GM18868 (cell line): ENCODE measurements at regions not wholly inside any gene's neighbourhood (a gene's known extent, or its start where the extent isn't known, plus 50 kb on each side); places are given as distances from the start of the nearest gene placed in this dataset.
"Not testable (repeated sequence)": the region's sequence is repeated elsewhere in the genome, so short reads cannot be mapped to it uniquely, and the experiment has no call there.

Experiments used
- ATAC-seq: cut with Tn5 transposase; IDR thresholded peaks from one replicate; pipeline ENCODE4 v1.9.1; 2021; ENCODE audit warnings: mild to moderate bottlenecking, moderate library complexity; ENCODE audit not compliant: unreplicated experiment

DNA sequence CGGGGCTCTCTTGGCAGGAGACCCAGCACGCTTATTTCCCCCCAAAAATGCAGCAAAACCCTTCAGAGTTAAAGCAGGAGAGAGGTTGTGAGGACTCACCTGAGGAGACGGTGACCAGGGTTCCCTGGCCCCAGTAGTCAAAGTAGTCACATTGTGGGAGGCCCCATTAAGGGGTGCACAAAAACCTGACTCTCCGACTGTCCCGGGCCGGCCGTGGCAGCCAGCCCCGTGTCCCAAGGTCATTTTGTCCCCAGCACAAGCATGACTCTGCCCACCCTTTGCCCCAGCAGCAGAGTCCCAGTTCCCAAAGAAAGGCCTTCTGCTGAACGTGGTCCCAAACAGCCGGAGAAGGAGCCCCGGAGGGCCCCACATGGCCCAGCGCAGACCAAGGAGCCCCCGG lies 337.7 kb downstream of the TMEM121 start:
- no peak for ATAC-seq

DNA sequence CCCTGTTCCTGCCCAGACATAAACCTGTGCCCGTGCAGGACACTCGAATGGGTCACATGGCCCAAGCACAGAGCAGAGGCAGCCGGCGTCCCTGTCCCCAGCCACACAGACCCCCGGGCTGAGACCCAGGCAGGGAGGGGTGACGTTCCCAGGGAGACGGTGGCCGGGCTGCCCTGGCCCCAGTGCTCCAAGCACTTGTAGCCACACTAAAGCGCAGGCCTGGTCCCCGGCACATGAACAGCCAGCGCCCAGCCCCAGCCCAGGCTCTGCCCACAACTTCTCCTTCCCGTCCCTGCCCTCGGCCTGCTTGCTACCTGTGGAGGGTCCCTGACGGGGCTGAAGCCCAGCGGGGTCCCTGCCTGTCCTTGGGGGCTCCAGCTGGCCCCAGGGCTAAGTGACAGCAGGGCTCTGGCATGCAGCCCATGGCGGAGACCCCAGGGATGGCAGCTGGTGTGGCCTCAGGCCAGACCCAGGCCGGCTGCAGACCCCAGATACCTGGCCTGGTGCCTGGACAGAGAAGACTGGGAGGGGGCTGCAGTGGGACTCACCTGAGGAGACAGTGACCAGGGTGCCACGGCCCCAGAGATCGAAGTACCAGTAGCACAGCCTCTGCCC lies 338.4 kb downstream of the TMEM121 start:
- ATAC-seq = no peak

DNA sequence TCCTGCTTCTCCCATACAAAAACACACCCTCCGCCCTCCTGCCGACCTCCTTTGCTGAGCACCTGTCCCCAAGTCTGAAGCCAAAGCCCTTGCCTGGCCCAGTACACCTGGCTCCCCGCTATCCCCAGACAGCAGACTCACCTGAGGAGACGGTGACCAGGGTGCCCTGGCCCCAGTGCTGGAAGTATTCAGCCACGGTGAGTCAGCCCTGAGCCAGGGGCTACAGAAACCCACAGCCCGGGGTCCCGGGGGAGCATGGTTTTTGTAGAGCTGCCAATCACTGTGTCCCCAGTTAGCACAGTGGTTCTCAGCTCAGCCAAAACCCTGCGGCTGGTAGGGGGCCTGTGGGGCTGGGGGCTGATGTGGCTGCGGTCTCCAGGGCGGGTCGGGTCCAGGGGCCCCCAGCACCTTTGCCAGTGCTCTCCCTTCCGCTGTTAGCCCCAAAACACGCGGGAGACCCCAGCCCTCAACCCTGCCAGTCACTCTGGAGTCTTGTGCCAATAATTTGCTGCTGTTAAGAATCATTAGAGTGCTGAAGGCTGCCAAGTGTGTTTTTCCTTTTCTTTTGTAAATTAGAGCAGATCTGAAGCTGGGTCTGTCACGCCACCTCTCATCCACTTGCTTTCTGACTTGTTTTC lies 339.0 kb downstream of the TMEM121 start:
- ATAC-seq = no peak

DNA sequence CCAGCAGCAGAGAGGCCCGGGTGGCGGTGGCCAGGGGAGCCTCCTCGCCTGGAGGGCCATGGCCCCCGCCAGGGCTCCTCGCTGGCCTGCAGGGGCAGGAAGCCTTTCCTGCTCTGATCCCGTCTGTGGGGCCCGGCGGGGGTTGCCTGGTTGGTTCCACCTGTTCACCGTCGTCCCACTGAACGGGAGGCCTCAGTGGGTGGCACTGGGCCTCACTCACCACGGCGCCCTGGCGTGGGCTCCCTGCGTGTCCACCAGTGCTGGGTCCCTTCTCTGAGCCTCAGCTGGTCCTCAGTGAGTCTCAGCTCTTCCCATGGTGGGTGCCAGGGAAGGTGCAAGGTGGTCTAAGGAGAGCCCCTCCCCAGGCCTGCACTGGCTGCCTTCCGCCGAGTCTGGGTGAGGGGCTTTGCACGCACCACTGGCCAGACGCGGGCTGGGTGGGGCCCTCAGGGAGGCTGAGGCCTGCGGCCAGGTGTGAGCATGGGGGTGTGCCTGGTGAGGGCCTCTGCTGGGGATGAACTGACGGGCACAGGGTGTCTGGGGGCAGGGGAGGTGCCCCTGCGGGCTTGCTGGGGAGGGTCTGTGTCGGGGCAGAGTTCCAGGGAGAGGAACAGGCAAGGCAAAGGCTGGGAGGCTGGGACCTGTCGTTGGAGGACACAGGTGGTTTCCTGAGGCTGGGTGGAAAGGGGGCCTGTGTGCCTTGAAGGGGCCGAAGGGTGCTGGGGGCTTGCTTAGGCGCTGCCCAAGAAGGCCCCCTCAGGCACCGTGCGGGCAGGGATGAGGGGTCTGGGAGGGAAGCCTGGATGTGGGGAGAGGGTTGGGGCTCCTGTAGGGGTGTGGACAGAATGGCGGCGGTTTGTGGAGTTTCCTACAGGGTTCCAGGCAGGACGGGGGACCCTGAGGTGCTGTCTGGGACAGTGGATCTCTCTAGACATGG lies 339.8 kb downstream of the TMEM121 start:
- ATAC-seq = no peak

DNA sequence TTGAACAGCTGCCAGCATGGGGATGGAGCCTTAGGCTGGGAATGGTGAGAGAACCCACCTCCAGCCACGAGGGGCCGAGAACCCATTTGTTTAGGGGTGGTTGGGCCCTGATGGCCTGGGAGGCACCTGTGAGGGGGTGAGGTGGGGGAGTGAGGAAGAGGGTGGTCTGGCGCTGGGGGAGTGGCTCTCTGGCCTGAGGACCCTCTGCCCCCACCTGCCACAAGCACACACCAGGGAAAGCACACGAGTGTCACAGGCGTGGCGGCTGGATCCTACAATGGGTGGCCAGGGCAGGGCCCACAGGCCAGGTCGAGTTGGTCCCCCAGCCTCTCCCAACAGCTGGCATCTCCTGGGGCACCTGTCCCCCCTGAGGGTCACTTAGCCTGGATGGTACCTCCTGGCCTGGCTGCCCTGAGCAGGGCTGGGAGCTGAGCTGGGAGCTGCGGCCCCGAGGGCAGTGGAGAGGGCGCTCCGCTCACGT lies 340.5 kb downstream of the TMEM121 start:
- ATAC-seq = no peak

DNA sequence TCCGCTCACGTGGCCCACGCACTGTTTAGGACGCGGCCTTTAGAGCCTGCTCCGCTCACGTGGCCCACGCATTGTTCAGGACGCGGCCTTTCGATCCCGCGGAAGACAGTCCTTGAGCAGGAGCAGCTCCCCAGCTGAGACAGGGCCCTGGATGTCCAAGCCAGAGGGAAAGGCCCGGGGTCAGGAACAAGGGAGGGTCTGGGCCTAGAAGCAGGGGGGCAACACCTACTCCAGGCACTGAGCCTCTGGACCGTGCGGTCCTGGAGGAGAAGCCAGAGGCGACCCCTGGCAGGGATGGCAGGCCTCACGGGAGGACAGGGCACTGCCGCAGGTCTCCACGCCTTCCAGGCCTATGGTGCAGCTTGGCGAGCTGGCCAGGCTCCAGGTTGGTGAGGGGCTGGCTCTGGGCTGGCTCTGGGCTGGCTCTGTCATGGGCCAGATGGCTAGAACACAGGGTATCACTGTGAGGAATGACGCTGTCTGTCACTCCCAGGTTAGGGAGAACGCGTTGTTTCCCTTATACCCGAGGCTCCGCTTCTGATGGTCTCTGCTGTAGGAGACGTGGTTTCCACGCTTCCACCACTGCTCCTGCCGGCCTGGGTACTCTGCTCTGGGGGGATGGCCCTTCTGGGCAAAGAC lies 341.7 kb downstream of the TMEM121 start:
- no peak for ATAC-seq

DNA sequence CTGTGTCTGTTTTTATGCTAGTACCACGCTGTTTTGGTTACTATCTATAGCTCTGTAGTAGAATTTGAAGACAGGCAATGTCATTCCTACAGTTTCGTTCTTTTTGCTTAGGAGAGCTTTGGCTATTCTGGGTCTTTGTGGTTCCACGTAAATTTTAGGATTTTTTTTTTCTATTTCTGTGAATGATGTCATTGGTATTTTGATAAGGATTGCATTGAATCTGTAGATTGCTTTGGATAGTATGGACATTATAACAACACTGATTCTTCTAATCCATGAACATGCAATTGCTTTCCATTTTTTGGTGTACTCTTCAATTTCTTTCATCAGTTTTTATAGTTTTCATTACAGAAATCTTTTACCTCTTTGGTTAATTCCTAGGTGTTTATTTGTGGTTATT lies 345.2 kb downstream of the TMEM121 start:
- ATAC-seq = no peak

DNA sequence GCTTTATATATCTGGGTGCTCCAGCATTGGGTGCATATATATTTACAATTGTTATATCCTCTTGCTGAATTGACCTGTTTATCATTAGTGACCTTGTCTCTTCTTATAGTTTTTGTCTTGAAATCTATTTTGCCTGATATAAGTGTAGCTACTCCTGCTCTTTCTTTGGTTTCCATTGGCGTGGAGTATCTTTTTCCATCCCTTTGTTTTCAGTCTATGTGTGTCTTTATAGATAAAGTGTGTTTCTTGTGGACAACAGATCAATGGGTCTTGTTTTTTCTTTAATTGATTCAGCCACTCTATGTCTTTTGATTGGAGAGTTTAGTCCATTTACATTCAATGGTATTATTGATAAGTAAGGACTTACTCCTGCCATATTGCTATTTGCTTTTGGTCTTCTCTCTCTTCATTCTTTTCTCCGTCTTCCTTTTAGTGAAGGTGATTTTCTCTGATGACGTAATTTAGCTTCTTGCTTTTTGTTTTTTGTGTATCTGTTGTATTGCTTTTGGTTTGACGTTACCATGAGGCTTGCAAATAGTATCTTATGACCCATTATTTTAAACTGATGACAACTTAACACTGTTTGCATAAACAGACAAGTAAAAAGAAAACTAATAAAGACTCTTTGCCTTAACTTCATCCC lies 347.6 kb downstream of the TMEM121 start:
- no peak for ATAC-seq

DNA sequence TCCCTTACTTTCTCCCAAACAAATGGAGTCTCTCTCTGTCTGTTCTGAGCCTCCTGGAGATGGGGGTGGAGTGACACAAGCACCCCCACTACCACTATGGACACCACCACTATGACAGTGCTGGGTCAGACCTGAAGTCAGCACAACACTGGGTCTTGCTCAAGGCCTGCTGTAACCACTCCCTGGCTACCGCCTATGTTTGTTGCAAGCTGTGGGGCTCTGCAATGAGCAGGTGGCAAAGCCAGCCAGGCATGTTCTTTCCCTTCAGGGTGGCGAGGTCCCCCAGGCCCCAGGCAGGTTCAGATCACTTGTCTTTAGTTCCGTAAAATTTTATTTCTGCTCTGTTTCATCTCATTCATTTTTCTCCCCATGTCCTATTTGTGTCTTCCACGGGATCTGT lies 349.8 kb downstream of the TMEM121 start:
- ATAC-seq = no peak

DNA sequence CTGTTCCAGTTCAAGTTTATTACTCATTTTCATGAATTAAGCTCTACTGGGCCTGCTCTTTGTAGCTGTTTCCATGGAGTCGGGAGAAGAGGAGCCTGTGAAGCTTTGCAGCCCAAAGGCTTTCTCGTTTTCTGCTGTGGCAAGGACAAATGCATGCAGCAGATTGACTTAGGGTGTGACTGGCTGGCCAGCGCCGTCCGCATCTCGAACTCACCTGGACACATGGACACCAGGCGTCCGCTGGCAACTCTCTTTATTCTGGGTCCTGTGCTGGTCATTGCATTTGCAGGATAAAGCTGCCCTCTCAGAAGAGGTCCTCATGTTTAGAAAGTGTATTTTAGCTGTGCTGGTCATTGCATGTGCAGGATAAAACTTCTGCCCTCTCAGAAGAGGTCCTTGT lies 350.4 kb downstream of the TMEM121 start:
- no peak for ATAC-seq

DNA sequence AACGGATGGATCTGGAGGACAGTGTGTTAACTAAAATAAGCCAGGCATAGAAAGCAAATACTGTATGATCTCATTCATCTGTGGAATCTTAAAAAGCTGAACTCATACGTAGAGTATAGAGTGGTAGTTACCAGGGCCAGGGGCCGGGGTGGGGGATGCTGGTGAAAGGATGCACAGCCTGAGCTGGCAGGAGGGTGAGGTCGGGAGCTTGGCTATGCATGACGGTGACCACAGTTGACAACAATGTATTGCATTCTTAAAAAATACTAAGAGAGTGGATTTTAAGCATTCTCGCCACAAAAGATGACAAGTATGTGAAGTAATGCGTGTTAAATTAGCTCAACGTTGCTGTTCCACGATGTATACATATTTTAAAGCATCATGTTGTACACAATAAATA lies 351.3 kb downstream of the TMEM121 start:
- ATAC-seq = no peak

DNA sequence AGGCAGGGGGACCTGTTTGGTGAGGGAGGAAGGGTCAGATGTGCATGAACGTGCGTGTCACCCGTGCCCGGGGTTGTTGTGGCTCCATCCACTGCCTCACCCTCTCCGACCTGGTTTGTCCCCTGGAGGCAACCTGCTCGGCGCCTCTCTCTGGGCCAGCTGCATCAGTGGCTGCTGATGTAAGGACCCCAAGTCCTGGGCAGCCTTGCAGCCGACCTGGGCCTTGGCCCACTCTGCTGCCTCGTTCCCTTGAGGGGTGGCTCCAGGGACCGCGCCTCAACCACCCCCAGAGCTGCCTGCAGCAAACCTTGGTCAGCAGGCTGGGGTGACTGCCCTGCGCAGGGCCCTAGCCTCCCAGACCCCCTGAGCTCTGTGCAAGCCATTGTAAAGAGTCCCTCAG lies 351.7 kb downstream of the TMEM121 start:
- no peak for ATAC-seq

DNA sequence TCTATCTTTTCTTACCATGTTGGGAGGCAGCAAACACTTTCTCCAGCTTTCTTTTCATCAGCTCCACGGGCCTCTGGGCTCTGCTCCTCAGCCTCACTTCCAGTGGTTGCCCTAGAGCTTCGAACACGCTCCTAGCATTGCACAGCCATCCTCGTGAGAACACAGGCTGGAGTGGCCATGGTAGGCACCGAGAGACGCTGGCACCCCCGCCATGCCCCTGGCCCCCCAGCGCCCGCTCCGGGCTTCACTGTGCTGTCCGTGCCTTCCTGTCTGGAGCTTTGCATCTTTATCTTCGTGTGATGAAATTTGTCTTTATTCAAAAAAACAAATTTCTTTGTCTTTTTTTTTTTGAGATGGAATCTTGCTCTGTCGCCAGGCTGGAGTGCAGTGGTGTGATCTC lies 352.2 kb downstream of the TMEM121 start:
- ATAC-seq = no peak

DNA sequence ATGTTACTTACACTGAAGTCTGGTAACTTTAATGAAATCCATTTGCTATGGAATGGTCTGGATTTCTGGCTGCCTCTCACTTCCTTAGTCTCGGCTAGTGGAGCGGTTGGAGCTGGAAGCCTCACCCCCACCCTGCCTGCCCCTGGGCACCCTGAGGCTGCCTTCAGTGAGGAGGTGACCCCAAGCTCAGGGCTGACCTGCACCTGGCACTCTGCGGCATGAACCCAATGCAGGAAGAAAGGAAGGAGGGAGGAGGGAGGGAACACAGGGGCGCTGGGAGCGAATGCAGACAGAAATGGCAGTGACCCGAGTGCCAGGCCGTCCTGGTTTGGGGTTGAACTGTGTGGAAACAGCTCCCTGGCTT lies 353.1 kb downstream of the TMEM121 start:
- no peak for ATAC-seq

DNA sequence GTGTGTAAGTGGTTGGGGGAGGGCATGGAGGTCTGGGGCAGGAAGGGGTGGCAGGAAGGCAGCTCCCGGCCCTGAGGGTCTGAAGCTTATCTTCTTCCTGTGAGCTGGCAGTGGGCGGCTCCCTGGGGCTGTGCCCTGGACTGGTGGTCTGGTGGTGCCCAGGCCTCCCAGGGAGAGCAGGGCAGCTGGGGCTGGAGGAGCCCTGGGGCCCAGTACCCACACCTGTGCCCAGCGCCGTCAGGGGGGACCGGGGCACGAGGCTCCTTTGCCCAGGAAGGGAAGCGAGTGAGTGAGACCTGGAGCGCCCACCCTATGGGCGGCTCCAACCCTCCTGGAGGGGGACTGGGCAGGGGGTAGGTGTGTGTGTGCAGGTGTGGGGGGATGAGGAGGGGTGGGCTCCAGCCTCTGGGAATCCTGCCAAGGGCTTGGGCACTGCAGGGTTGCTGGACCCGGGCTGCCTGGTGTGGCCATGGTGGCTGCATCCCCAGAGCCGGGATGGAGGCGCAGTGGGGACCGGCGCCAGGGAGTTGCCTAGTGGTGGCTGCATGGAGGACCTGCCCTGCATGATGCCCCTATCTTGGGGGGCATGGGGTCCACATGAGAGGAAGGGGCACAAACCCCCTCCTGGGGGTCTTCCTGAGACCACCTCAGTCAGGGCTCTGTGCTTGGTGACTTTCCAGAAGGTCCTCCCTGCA lies 353.6 kb downstream of the TMEM121 start:
- ATAC-seq = no peak

DNA sequence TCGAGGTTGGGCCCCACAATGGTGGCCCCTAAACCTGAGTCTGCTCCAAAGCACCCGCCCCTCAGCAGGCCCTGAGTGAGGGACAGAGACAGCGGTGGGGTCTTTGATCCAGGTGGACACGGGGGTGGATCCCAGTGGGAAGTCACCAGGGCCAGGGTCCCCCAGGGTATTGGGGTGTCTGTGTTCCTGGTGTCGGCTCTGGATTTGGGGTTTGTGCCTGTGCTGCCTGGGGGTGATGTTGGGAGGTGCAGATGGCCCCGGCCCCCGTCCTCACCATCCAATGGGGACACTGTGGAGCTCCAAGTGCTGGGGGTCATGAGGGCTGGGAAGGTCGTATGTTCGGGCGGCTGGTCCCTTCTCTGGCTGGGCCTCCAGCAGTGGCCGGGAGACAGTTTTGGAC lies 354.2 kb downstream of the TMEM121 start:
- ATAC-seq = no peak

DNA sequence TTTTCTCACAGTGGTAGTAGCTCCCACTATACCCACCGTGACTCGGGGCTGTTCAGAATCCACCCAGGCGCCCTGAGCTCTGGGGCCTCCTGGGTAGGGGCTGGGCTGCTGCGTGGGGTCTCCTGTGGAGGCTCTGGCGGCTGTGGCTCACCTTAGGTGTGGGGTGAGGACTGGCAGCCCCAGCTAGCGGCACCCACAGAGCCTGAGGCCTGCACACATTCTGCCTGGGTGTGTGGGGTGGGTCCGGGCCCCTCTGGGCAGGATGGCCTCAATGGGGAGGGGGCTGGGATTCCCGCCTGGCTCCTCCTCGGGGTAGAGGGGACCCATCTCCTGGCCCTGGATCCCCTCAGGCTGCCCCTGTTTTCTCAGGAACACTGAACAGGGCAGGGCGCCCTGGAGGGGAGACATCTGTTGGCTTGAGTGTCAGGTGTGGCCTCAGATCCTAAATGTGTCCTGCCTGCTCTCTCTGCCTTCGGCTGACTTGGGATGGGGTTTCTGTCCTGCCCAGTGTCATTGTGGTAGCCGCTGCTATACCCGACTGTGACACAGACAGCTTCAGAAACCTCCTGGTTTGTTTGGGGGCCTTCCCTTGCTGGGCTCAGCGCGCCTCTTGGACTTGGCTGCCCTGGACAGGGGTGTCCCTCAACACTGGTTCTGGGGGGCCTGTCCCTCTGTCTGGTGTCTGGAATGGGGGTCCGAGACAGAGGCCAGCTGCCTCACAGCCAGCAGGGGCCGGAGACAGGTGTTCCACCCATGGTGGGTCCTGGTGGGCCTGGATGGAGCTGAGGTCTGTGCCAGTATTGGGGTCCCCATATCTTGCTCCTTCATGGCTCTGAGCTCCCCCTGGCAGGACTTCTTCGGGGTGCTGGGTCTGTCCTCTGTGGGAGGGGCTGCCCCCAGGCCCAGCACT lies 354.9 kb downstream of the TMEM121 start:
- ATAC-seq = no peak

DNA sequence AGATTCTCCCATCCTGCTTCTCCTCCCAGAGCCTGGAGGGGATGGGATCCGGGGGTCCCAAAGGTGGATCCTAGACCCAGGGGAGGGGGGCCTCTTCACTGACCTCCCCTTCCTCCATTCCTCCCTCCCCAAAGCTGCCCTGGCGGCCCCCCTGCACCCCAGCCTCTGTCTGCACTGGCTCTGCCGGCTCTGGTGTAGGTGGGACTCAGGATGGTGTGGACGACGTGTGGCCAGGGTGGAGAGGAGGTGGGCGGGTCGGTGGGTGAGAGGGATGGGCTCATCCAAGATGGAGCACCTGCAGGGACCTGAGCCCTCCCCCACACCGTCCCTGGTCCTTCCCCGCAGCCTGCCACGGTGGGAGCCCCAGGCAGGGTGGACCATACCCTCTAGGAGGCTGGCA lies 355.6 kb downstream of the TMEM121 start:
- ATAC-seq = not testable (repeated sequence)

DNA sequence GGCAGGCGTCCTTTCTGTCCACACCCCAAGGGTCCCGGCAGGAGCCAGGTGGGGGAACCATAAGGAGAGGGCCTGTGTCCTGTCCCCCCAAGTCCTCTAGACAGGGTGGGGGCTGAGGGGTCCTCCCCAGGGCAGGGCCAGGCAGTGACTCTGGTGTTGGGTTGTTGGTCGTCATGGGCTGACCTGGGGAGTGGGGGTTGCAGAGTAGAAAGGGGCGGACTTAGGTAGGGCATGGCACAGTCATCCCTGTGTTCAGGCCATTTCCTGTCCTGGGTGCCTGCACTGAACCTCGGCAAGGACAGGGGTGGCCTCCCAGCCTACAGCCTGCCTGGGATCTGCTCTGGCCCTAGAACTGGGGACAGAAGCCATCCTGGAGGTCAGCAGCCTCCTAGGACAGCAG lies 356.2 kb downstream of the TMEM121 start:
- no peak for ATAC-seq
